Kidney (tissue), 13 donors: ENCODE measurements at regions not wholly inside any gene's neighbourhood (a gene's known extent, or its start where the extent isn't known, plus 50 kb on each side); places are given as distances from the start of the nearest gene placed in this dataset.
A peak's percentile ranks its signal among the peaks of the same experiment; 100 is the strongest.

ENCODE experiments used
- DNase-seq, 5 donors: peaks; one replicate each; pipeline ENCODE4 v3.0.0-alpha.2; 2013 to 2020
- FAIRE-seq: peaks from 2 replicates; lab custom pipeline; 2012; peaks lifted over from hg19 to GRCh38; lab: Jason Lieb, UNC
- H3K27ac ChIP-seq, 2 donors: one replicate each; pipeline ENCODE4 v1.7.0; 2013; ENCODE audit warnings: low read depth in 2 of 2, low read length in 2 of 2, inconsistent platforms in 1 of 2
- H3K27me3 ChIP-seq: one replicate; pipeline ENCODE4 v1.7.1; 2013; ENCODE audit warnings: low read length, inconsistent platforms; ENCODE audit not compliant: control insufficient read depth, insufficient read depth
- H3K36me3 ChIP-seq, 3 donors: one replicate each; pipeline versions ENCODE4 v1.7.0 to v1.7.1; 2013; ENCODE audit warnings: low read length in 3 of 3, control low read depth in 1 of 3, inconsistent platforms in 1 of 3; ENCODE audit not compliant: insufficient read depth in 3 of 3, control insufficient read depth in 2 of 3
- H3K4me1 ChIP-seq, 3 donors: one replicate each; pipeline versions ENCODE4 v1.7.0 to v1.7.1; 2013; ENCODE audit warnings: low read length in 3 of 3, inconsistent platforms in 1 of 3, low read depth in 1 of 3; ENCODE audit not compliant: control insufficient read depth in 2 of 3, insufficient read depth in 2 of 3
- H3K4me3 ChIP-seq, 3 donors: one replicate each; pipeline versions ENCODE4 v1.7.0 to v1.8.1; 2013; ENCODE audit warnings: low read length in 3 of 3, control low read depth in 1 of 3, inconsistent platforms in 1 of 3
- H3K9ac ChIP-seq, 3 donors: one replicate each; pipeline versions ENCODE4 v1.7.0 to v1.7.1; 2013; ENCODE audit warnings: low read length in 3 of 3, control low read depth in 1 of 3, inconsistent platforms in 1 of 3
- H3K9me3 ChIP-seq, 3 donors: one replicate each; pipeline versions ENCODE4 v1.7.0 to v1.7.1; 2013; ENCODE audit warnings: low read length in 3 of 3, control low read depth in 1 of 3, inconsistent platforms in 1 of 3; ENCODE audit not compliant: control insufficient read depth in 2 of 3, insufficient read depth in 1 of 3
- intact Hi-C: fragments of 100-400 bp; cut with DNase I; formaldehyde crosslinking; loops from one replicate; pipeline ENCODE4 v1.11.1; 2022
- TF ChIP-seq, protein P1 (sequence below): IDR thresholded peaks from 3 replicates; pipeline ENCODE4 v1.5.1; 2012; ENCODE audit warnings: mild to moderate bottlenecking, moderate library complexity, borderline replicate concordance; ENCODE audit not compliant: insufficient read depth; ENCODE audit errors: extremely low read depth
- donor health status: control.
- donor health status: control.
- donor health status: control.
- donor health status: control.
- donor health status: control.
- donor health status: DM: yes; HTN: yes; CAD: no.
- donor health status: Normal renal cell carcinoma (clear cell type).

DNA sequence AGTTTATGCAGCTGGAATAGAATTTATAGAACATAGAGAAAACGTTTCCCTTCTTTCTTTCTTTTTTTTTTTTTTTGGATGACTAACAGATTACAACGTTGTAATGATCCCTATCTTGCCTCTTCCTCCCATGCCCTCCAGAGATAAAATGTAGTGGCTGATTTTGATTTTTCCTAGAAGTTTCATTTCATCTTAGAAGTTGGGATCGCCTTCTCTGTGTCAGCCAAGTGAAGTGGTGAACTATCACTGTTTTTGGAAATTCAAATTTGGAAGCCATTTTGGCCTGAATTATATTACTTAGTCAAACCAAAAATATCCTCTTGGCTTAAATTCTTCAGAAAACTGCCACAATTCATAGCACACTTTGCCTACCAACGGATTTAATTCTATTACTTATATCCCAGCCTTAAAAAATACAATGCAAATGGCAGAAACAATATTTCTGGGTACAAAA is 1025.5 kb upstream of the NR2F2 start:
- FAIRE-seq: no peak
- intact Hi-C loops: loop anchor here (10.0 kb wide), 1 partner anchor 60 kb away; no protein-coding TSS in a partner anchor
- TF ChIP-seq, protein P1, sequence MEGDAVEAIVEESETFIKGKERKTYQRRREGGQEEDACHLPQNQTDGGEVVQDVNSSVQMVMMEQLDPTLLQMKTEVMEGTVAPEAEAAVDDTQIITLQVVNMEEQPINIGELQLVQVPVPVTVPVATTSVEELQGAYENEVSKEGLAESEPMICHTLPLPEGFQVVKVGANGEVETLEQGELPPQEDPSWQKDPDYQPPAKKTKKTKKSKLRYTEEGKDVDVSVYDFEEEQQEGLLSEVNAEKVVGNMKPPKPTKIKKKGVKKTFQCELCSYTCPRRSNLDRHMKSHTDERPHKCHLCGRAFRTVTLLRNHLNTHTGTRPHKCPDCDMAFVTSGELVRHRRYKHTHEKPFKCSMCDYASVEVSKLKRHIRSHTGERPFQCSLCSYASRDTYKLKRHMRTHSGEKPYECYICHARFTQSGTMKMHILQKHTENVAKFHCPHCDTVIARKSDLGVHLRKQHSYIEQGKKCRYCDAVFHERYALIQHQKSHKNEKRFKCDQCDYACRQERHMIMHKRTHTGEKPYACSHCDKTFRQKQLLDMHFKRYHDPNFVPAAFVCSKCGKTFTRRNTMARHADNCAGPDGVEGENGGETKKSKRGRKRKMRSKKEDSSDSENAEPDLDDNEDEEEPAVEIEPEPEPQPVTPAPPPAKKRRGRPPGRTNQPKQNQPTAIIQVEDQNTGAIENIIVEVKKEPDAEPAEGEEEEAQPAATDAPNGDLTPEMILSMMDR: no peak

DNA sequence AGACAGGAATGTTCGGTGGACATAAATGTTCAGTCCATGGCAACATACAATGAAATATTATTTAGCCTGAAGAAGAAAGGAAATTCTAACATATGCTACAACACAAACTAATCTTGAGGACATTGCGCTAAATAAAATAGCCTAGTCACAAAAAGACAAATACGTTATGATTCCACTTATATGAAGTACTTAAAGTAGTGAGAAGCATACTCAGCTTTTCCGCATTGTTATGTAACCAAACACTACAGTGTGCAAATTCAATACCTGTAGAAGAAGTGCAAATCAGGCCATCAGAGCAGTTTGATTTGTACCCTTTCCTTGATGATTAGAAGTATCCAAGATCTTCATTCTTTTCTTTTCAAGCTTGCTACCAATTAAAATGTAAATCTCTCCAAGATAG is 1023.4 kb upstream of the NR2F2 start:
- FAIRE-seq (no peak), DNase-seq (no peak)
- TF ChIP-seq, protein P1: no peak
- Histone ChIP-seq H3K9ac (no peak overlapping the region), H3K4me3 (no peak overlapping the region), H3K36me3 (no peaks in the 10 kb centered on the region), H3K9me3 (peaks cover 0 to 2% (median 0%) of the 10 kb centered on the region in 3 donors), H3K4me1 (peaks cover 0 to 2% (median 0%) of the 10 kb centered on the region in 3 donors), H3K27ac (no peak overlapping the region), H3K27me3 (no peaks in the 10 kb centered on the region)
- intact Hi-C loops: loop anchor here (10.0 kb wide), 1 partner anchor 58 kb away; no protein-coding TSS in a partner anchor

More for the DNA sequence above, 1025.5 kb upstream of the NR2F2 start:
- Histone ChIP-seq H3K36me3 (no peaks in the 10 kb centered on the region), H3K27me3 (no peaks in the 10 kb centered on the region), H3K9ac (no peak overlapping the region), H3K27ac (peak overlapping the region in 1 of 2 donors; percentile 65), H3K4me1 (peaks cover 0 to 5% (median 0%) of the 10 kb centered on the region in 3 donors), H3K9me3 (peaks cover 0 to 2% (median 0%) of the 10 kb centered on the region in 3 donors), H3K4me3 (no peak overlapping the region)
- no peak for DNase-seq

DNA sequence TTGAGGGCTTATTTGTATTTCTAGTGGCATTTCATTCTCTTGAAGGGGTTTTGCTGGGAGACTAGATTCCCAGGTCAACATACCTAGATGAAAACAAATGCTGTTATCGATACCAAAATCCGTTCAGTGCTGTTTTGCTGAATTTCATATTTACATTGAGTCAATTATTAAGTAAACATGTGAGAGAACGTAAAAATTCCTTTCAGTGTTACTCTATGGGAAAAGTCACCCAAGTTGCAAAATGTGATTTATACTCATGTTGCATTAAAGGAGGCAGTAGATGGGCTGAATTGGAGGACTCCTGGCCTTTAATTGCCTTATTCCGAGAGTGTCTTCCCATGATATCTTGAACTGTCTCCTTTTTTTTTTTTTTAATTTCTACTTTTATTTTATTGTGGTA is 1011.3 kb upstream of the NR2F2 start:
- DNase-seq: no peak
- H3K9me3 ChIP-seq: no peaks in the 10 kb centered on the region
- intact Hi-C loops: no loop called here
- H3K4me1 ChIP-seq: peaks cover 0 to 2% (median 0%) of the 10 kb centered on the region in 3 donors
- TF ChIP-seq, protein P1: no peak
- H3K27me3 ChIP-seq: no peaks in the 10 kb centered on the region
- no peak overlapping the region for H3K4me3 ChIP-seq
- no peak overlapping the region for H3K9ac ChIP-seq
- FAIRE-seq: no peak
- H3K36me3 ChIP-seq: no peaks in the 10 kb centered on the region
- no peak overlapping the region for H3K27ac ChIP-seq

DNA sequence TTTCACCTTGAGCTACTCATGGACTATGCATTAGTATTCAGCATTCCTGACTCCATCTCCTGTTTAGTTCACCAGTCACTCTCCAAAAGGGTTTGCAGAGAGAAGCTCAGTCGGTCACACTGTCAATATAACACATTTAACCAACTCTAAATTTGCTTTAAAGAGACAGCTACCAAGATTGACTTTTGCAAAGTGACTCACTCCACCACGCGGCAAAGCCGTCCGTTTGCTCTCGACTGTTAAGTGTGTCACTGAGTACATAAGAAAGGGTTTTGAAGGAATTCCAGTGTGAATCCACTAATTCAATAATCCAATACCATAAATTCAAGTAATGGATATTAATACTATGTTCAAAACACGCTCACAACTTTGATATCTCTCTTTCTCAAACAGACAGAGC is 1006.7 kb upstream of the NR2F2 start:
- Histone ChIP-seq H3K27ac (peak overlapping the region in 1 of 2 donors; percentile 14), H3K4me3 (peak overlapping the region in 1 of 3 donors; percentile 1), H3K4me1 (peaks cover 0 to 11% (median 4%) of the 10 kb centered on the region in 3 donors), H3K36me3 (no peaks in the 10 kb centered on the region), H3K9me3 (no peaks in the 10 kb centered on the region), H3K27me3 (no peaks in the 10 kb centered on the region), H3K9ac (no peak overlapping the region)
- TF ChIP-seq, protein P1: no peak
- FAIRE-seq (no peak), DNase-seq (peak in 2 of 5 donors; percentile 28 to 71)
- intact Hi-C loops: no loop called here
